ENCODE measurements at regions not wholly inside any gene's neighbourhood (a gene's known extent, or its start where the extent isn't known, plus 50 kb on each side); places are given as distances from the start of the nearest gene placed in this dataset.

- TF ChIP-seq CTCF (tag by site-specific recombination; IDR thresholded peaks at IDR 0.05) (no peak), ZNF416 (tag by site-specific recombination; IDR thresholded peaks at IDR 0.05) (no peak), SETDB1 (IDR thresholded peaks at IDR 0.05; ENCODE audit: insufficient read length, low read length) (no peak), ZNF19 (tag by site-specific recombination; IDR thresholded peaks at IDR 0.05; ENCODE audit: low read depth) (no peak), ATF2 (tag by site-specific recombination; IDR thresholded peaks at IDR 0.05; ENCODE audit: low read depth) (no peak), ZNF530 (tag by site-specific recombination; IDR thresholded peaks at IDR 0.05; ENCODE audit: low read depth) (no peak), ZNF561 (tag by site-specific recombination; IDR thresholded peaks at IDR 0.05; ENCODE audit: borderline replicate concordance) (no peak), KLF7 (tag by site-specific recombination; IDR thresholded peaks at IDR 0.05; ENCODE audit: borderline replicate concordance) (no peak), ZNF768 (tag by site-specific recombination; IDR thresholded peaks at IDR 0.05) (no peak), ZBTB1 (tag by site-specific recombination; IDR thresholded peaks at IDR 0.05) (no peak), ZNF571 (tag by site-specific recombination; IDR thresholded peaks at IDR 0.05) (no peak)
- TF ChIP-seq, protein P1, sequence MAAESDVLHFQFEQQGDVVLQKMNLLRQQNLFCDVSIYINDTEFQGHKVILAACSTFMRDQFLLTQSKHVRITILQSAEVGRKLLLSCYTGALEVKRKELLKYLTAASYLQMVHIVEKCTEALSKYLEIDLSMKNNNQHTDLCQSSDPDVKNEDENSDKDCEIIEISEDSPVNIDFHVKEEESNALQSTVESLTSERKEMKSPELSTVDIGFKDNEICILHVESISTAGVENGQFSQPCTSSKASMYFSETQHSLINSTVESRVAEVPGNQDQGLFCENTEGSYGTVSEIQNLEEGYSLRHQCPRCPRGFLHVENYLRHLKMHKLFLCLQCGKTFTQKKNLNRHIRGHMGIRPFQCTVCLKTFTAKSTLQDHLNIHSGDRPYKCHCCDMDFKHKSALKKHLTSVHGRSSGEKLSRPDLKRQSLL (tag by site-specific recombination; IDR thresholded peaks at IDR 0.05): no peak
Measured at GRCh38 chr1:96331596-96331995, 390.0 kb upstream of the PTBP2 start.

Data from HEK293 (cell line).